ENCODE measurements at regions not wholly inside any gene's neighbourhood (a gene's known extent, or its start where the extent isn't known, plus 50 kb on each side); places are given as distances from the start of the nearest gene placed in this dataset.

DNA sequence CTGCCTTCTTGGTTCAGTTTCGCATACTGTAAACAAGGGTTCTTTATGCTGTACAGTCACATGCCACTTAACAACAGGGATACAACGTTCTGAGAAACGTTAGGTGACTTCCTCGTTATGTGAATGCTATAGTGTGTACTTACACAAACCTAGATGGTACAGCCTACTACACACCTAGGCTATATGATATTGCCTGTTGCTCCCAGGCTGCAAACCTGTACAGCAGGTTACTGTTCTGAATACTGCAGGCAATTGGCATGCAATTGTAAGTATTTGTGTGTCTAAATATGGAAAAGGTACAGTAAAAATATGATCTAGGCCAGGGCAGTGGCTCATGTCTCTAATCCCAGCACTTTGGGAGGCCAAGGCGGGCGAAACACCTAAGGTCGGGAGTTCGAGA, 85.7 kb upstream of the PRDM11 start:
- no peaks in the 10 kb centered on the region for H3K27me3 ChIP-seq (ENCODE audit: insufficient read depth, poor library complexity, severe bottlenecking)
- no peaks in the 10 kb centered on the region for H3K4me1 ChIP-seq (ENCODE audit: insufficient read depth, poor library complexity, severe bottlenecking)
- H3K36me3 ChIP-seq (ENCODE audit: low read depth): no peaks in the 10 kb centered on the region
- TF ChIP-seq, protein P1, sequence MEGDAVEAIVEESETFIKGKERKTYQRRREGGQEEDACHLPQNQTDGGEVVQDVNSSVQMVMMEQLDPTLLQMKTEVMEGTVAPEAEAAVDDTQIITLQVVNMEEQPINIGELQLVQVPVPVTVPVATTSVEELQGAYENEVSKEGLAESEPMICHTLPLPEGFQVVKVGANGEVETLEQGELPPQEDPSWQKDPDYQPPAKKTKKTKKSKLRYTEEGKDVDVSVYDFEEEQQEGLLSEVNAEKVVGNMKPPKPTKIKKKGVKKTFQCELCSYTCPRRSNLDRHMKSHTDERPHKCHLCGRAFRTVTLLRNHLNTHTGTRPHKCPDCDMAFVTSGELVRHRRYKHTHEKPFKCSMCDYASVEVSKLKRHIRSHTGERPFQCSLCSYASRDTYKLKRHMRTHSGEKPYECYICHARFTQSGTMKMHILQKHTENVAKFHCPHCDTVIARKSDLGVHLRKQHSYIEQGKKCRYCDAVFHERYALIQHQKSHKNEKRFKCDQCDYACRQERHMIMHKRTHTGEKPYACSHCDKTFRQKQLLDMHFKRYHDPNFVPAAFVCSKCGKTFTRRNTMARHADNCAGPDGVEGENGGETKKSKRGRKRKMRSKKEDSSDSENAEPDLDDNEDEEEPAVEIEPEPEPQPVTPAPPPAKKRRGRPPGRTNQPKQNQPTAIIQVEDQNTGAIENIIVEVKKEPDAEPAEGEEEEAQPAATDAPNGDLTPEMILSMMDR (IDR thresholded peaks at IDR 0.05; ENCODE audit: poor library complexity, severe bottlenecking): no peak
- DNase-seq (ENCODE audit: low spot score): no peak
- ATAC-seq (ENCODE audit: low read depth): no peak
- no peaks in the 10 kb centered on the region for H3K9me3 ChIP-seq (ENCODE audit: severe bottlenecking)
- H3K4me3 ChIP-seq (ENCODE audit: severe bottlenecking): no peak overlapping the region
- H3K27ac ChIP-seq (ENCODE audit: poor library complexity, severe bottlenecking): no peak overlapping the region

DNA sequence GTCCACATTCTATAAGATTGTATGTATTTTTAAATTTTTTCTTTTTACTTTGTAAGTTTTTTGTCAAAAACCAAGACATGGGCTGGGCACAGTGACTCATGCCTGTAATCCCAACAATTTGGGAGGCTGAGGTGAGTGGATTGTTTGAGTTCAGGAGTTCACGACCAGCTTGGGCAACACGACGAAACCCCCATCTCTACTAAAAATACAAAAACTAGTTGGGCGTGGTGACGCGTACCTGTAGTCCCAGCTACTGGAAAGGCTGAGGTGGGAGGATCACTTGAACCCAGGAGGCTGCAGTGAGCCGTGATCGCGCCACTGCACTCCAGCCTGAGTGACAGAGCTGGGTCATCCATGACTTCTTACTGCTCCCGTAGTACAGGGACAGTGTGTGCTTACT, 84.8 kb upstream of the PRDM11 start:
- Histone ChIP-seq H3K9me3 (ENCODE audit: severe bottlenecking) (no peaks in the 10 kb centered on the region), H3K27ac (ENCODE audit: poor library complexity, severe bottlenecking) (no peak overlapping the region), H3K36me3 (ENCODE audit: low read depth) (no peaks in the 10 kb centered on the region), H3K27me3 (ENCODE audit: insufficient read depth, poor library complexity, severe bottlenecking) (no peaks in the 10 kb centered on the region), H3K4me1 (ENCODE audit: insufficient read depth, poor library complexity, severe bottlenecking) (no peaks in the 10 kb centered on the region), H3K4me3 (ENCODE audit: severe bottlenecking) (no peak overlapping the region)
- TF ChIP-seq, protein P1 (IDR thresholded peaks at IDR 0.05; ENCODE audit: poor library complexity, severe bottlenecking): no peak
- ATAC-seq (ENCODE audit: low read depth) (no peak), DNase-seq (ENCODE audit: low spot score) (no peak)

DNA sequence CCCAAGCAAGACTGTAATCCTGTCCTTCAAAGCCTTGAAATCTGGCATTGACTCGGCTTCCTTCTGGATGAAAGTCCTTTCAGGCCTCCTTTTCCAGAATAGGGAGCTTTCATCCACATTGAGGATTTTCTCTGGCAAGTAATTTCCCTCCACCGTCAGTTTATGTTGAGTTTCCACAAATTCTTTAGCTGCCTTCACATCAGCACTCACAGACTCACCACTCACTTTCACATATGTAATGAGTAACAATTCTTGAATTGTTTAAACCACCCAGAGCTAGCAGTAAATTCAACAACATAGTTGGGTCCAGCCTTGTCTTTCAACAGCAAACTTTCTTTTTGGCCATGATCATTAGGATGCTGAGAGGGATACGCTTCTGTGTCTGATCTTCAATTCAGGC, 84.3 kb upstream of the PRDM11 start:
- H3K27ac ChIP-seq (ENCODE audit: poor library complexity, severe bottlenecking): no peak overlapping the region
- no peak overlapping the region for H3K4me3 ChIP-seq (ENCODE audit: severe bottlenecking)
- TF ChIP-seq, protein P1 (IDR thresholded peaks at IDR 0.05; ENCODE audit: poor library complexity, severe bottlenecking): no peak
- H3K9me3 ChIP-seq (ENCODE audit: severe bottlenecking): no peaks in the 10 kb centered on the region
- DNase-seq (ENCODE audit: low spot score) (no peak), ATAC-seq (ENCODE audit: low read depth) (no peak)
- no peaks in the 10 kb centered on the region for H3K27me3 ChIP-seq (ENCODE audit: insufficient read depth, poor library complexity, severe bottlenecking)
- no peaks in the 10 kb centered on the region for H3K4me1 ChIP-seq (ENCODE audit: insufficient read depth, poor library complexity, severe bottlenecking)
- H3K36me3 ChIP-seq (ENCODE audit: low read depth): no peaks in the 10 kb centered on the region

DNA sequence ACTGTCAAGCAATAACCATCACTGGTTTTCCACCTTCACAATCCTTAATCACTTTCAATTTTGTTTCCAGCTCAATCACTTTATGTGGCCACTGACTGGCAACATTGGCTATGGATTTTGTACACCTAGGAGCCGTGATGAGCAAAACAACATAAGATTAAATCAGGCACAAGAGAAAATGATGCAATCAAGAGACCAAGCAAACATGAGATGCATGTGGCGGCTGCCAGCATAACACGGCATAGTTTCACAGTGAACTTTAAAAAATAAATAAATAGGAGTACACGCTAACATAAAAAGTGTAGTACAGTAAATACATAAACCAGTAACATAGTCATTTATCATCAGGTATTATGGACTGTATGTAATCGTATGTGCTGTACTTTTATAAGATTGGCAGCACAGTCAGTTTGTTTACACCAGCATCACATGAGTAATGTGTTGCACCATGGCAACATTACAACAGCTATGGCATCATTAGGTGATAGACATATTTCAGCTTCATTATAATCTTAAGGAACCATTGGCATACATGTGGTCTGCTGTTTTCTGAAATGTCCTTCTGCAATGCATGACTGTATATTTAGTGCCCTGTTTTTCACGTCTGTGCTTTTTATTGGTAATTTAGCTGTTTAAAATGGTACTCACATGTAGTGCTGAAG, 83.3 kb upstream of the PRDM11 start:
- no peak for DNase-seq (ENCODE audit: low spot score)
- Histone ChIP-seq H3K9me3 (ENCODE audit: severe bottlenecking) (no peaks in the 10 kb centered on the region), H3K27ac (ENCODE audit: poor library complexity, severe bottlenecking) (no peak overlapping the region), H3K36me3 (ENCODE audit: low read depth) (no peaks in the 10 kb centered on the region), H3K4me3 (ENCODE audit: severe bottlenecking) (no peak overlapping the region), H3K4me1 (ENCODE audit: insufficient read depth, poor library complexity, severe bottlenecking) (no peaks in the 10 kb centered on the region), H3K27me3 (ENCODE audit: insufficient read depth, poor library complexity, severe bottlenecking) (no peaks in the 10 kb centered on the region)
- TF ChIP-seq, protein P1 (IDR thresholded peaks at IDR 0.05; ENCODE audit: poor library complexity, severe bottlenecking): no peak
- ATAC-seq (ENCODE audit: low read depth): no peak

DNA sequence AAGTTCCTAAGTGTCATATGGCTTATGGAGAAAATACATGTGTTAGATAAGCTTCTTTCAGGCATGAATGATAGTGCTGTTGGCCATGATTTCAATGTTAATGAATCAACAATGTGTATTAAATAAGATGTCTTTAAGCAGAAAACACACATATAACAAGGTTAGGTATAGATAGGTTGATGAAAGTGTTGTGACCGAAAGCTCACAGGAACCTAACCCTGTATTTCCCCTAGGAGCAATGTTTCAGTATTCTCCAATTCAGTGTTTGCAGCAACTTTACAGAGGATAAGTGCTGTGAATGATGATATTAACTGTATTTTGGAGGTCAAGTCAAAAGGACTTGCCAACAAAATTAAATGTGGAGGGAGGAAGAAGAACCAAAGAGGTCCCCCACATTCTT, 82.8 kb upstream of the PRDM11 start:
- TF ChIP-seq, protein P1 (IDR thresholded peaks at IDR 0.05; ENCODE audit: poor library complexity, severe bottlenecking): no peak

More for the DNA sequence above, 82.8 kb upstream of the PRDM11 start:
- Histone ChIP-seq H3K27me3 (ENCODE audit: insufficient read depth, poor library complexity, severe bottlenecking) (no peaks in the 10 kb centered on the region), H3K27ac (ENCODE audit: poor library complexity, severe bottlenecking) (no peak overlapping the region), H3K36me3 (ENCODE audit: low read depth) (no peaks in the 10 kb centered on the region), H3K9me3 (ENCODE audit: severe bottlenecking) (no peaks in the 10 kb centered on the region), H3K4me3 (ENCODE audit: severe bottlenecking) (no peak overlapping the region), H3K4me1 (ENCODE audit: insufficient read depth, poor library complexity, severe bottlenecking) (no peaks in the 10 kb centered on the region)
- DNase-seq (ENCODE audit: low spot score) (no peak), ATAC-seq (ENCODE audit: low read depth) (no peak)

Measured in RWPE2 (cell line).